ENCODE measurements at regions not wholly inside any gene's neighbourhood (a gene's known extent, or its start where the extent isn't known, plus 50 kb on each side); places are given as distances from the start of the nearest gene placed in this dataset.

DNA sequence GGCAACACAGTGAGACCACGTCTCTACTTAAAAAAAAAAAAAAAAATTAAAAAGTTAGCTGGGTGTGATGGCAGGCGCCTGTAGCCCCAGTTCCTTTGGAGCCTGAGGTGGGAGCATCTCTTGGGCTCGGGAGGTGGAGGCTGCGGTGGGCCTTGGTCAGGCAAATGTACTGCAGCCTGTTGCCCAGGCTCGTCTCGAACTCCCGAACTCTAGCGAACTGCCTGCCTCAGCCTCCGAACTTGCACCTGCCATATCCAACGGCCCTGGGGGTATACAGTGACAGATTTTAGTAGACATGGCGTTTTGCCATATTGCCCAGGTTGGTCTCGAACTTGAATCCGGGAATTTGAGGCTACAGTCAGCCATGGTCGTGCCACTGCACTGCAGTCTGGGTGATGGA lies 195.4 kb downstream of the ALG10 start:
- SMC1A ChIA-PET (ENCODE audit: uncharacterized antibody, unreplicated experiment) = interaction anchor here (1.1 to 1.4 kb wide), 2 partner anchors 93 to 95 kb away, joined by 3 to 5 read pairs; no protein-coding TSS in a partner anchor
- POLR2A ChIA-PET = no interaction called here
- no peak for ATAC-seq
- DNase-seq (ENCODE audit: low read depth, low spot score) = no peak
- Histone ChIP-seq H3K9me3 (replicated peaks; ENCODE audit: control insufficient read depth, insufficient read depth, low read length) (no peaks in the 10 kb centered on the region), H3K27ac (ENCODE audit: control insufficient read depth, insufficient read depth) (no peak overlapping the region), H3K36me3 (ENCODE audit: control insufficient read depth in 2 of 2, insufficient read depth in 2 of 2, low read length in 1 of 2) (no peaks in the 10 kb centered on the region), H4K20me1 (ENCODE audit: control insufficient read depth, insufficient read depth) (no peaks in the 10 kb centered on the region), H3K4me3 (no peak overlapping the region), H3K4me1 (ENCODE audit: control insufficient read depth, insufficient read depth, low read length) (no peaks in the 10 kb centered on the region), H3K9ac (ENCODE audit: control insufficient read depth, insufficient read depth, low read length) (no peak overlapping the region), H3K4me2 (ENCODE audit: control insufficient read depth, insufficient read depth) (no peak overlapping the region), H3K27me3 (replicated peaks in 1 of 2; ENCODE audit: control insufficient read depth in 2 of 2, insufficient read depth in 2 of 2, low read length in 1 of 2) (no peaks in the 10 kb centered on the region), H2AFZ (ENCODE audit: control insufficient read depth, low read depth, low read length) (no peak overlapping the region), H3K79me2 (ENCODE audit: control insufficient read depth, insufficient read depth, low read length) (no peaks in the 10 kb centered on the region)
- WGBS (ENCODE audit: insufficient coverage, insufficient replicate concordance, low lambda C conversion rate, missing lambda C conversion rate) = 58% methylated on average over 14 of the region's 14 CpGs
- intact Hi-C loops (cut with micrococcal nuclease; ENCODE audit: unreplicated experiment) (loop anchor here (1.0 kb wide), 2 partner anchors 94 to 183 kb away; no protein-coding TSS in a partner anchor), in situ Hi-C loops (cut with MboI) (loop anchor here (5.0 to 10.0 kb wide), 3 partner anchors 95 to 1463 kb away; partner anchors contain the start of gene YARS2)
- no TSS peak for BruUV-seq (replicated peaks)
- RAD21 ChIA-PET (ENCODE audit: unreplicated experiment) = no interaction called here
- CTCF ChIA-PET = interaction anchor here (1.2 kb wide), 1 partner anchor 95 kb away, joined by 4 read pairs; no protein-coding TSS in a partner anchor
- TF ChIP-seq MXI1 (IDR thresholded peaks at IDR 0.05; ENCODE audit: low read depth, low read length) = no peak
- no peak for FAIRE-seq

DNA sequence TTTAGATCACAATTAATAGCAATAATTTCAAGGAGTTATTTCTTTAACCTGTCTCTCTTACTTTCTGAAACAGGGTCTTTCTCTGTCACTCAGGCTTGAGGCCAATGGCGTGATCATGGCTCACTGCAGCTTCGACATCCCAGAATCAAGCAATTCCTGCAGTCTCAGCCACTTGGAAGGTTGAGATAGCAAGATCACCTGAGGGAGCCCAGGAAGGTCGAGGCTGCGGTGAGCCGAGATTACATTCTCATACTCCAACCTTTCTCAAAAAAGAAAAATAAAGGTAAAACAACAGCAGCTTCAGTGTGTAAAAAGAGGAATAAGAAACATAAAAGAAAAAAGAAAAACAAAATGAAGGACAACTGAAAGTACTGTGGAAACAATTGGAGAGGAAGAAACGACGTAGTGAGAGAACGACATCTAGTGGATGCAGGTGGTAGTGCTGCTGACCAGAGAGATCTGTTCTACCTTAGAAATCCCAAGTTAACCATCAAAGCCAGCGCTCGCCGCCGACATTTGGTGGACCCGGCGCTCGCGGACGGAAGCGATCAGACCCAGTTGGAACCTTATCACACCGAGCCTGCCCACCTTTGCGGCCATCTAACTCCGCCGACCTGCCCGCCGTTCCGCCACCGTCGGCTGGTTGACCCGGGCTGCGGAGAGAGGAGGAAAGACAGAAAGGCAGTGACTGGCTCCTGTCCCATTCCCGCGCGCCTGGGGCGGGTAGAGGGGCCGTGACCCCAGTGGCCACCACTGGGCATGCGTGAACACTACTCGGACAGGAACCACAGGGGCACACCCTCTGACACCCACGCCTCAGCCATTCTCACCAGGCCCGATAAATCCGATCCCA lies 196.1 kb downstream of the ALG10 start:
- Histone ChIP-seq H3K79me2 (ENCODE audit: control insufficient read depth, insufficient read depth, low read length) (no peaks in the 10 kb centered on the region), H3K4me3 (peak overlapping the region; percentile 36; the same call in 1 of the 2 replicates), H3K36me3 (ENCODE audit: control insufficient read depth in 2 of 2, insufficient read depth in 2 of 2, low read length in 1 of 2) (no peaks in the 10 kb centered on the region), H3K4me1 (ENCODE audit: control insufficient read depth, insufficient read depth, low read length) (no peaks in the 10 kb centered on the region), H3K4me2 (ENCODE audit: control insufficient read depth, insufficient read depth) (peak overlapping the region; percentile 17; the same call in 1 of the 2 replicates), H2AFZ (ENCODE audit: control insufficient read depth, low read depth, low read length) (peak overlapping the region; percentile 44), H4K20me1 (ENCODE audit: control insufficient read depth, insufficient read depth) (no peaks in the 10 kb centered on the region), H3K9ac (ENCODE audit: control insufficient read depth, insufficient read depth, low read length) (no peak overlapping the region), H3K9me3 (replicated peaks; ENCODE audit: control insufficient read depth, insufficient read depth, low read length) (no peaks in the 10 kb centered on the region), H3K27ac (ENCODE audit: control insufficient read depth, insufficient read depth) (no peak overlapping the region), H3K27me3 (replicated peaks in 1 of 2; ENCODE audit: control insufficient read depth in 2 of 2, insufficient read depth in 2 of 2, low read length in 1 of 2) (no peaks in the 10 kb centered on the region)
- WGBS (ENCODE audit: insufficient coverage, insufficient replicate concordance, low lambda C conversion rate, missing lambda C conversion rate) = 44% methylated on average over 33 of the region's 39 CpGs
- POLR2A ChIA-PET = no interaction called here
- in situ Hi-C loops (cut with MboI) (loop anchor here (5.0 to 10.0 kb wide), 3 partner anchors 96 to 1464 kb away; partner anchors contain the start of gene YARS2), intact Hi-C loops (cut with micrococcal nuclease; ENCODE audit: unreplicated experiment) (loop anchor here (1.0 kb wide), 2 partner anchors 95 to 184 kb away; no protein-coding TSS in a partner anchor)
- peak; percentile 1 for DNase-seq (ENCODE audit: low read depth, low spot score)
- CTCF ChIA-PET = interaction anchor here (1.2 kb wide), 1 partner anchor 96 kb away, joined by 4 read pairs; no protein-coding TSS in a partner anchor
- RAD21 ChIA-PET (ENCODE audit: unreplicated experiment) = no interaction called here
- ATAC-seq = peak; percentile 85
- SMC1A ChIA-PET (ENCODE audit: uncharacterized antibody, unreplicated experiment) = interaction anchor here (1.1 to 1.4 kb wide), 2 partner anchors 94 to 96 kb away, joined by 3 to 5 read pairs; no protein-coding TSS in a partner anchor
- no peak for FAIRE-seq
- no TSS peak for BruUV-seq (replicated peaks)
- TF ChIP-seq ZNF24 (IDR thresholded peaks at IDR 0.05) (peak; percentile 22; the same call in 1 of the 2 replicates), SUPT20H (IDR thresholded peaks at IDR 0.05; ENCODE audit: borderline replicate concordance, control insufficient read depth, low read depth, low read length) (no peak), RAD21 (IDR thresholded peaks at IDR 0.05; ENCODE audit: insufficient read depth, low read depth, low read length) (peak; percentile 70), BCL11A (IDR thresholded peaks at IDR 0.05; ENCODE audit: low read depth, low read length) (no peak), GATAD2B (conservative IDR thresholded peaks at IDR 0.05; ENCODE audit: low read depth) (no peak), SMC3 (IDR thresholded peaks at IDR 0.05; ENCODE audit: borderline replicate concordance, low read length) (peak; percentile 69; the same call in 1 of the 2 replicates), TARDBP (IDR thresholded peaks at IDR 0.05; ENCODE audit: borderline replicate concordance) (no peak)
- TF ChIP-seq, protein P1, sequence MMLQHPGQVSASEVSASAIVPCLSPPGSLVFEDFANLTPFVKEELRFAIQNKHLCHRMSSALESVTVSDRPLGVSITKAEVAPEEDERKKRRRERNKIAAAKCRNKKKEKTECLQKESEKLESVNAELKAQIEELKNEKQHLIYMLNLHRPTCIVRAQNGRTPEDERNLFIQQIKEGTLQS (IDR thresholded peaks at IDR 0.05; ENCODE audit: borderline replicate concordance, extremely low read depth, low read depth, low read length) = no peak
- TF ChIP-seq, protein P2, sequence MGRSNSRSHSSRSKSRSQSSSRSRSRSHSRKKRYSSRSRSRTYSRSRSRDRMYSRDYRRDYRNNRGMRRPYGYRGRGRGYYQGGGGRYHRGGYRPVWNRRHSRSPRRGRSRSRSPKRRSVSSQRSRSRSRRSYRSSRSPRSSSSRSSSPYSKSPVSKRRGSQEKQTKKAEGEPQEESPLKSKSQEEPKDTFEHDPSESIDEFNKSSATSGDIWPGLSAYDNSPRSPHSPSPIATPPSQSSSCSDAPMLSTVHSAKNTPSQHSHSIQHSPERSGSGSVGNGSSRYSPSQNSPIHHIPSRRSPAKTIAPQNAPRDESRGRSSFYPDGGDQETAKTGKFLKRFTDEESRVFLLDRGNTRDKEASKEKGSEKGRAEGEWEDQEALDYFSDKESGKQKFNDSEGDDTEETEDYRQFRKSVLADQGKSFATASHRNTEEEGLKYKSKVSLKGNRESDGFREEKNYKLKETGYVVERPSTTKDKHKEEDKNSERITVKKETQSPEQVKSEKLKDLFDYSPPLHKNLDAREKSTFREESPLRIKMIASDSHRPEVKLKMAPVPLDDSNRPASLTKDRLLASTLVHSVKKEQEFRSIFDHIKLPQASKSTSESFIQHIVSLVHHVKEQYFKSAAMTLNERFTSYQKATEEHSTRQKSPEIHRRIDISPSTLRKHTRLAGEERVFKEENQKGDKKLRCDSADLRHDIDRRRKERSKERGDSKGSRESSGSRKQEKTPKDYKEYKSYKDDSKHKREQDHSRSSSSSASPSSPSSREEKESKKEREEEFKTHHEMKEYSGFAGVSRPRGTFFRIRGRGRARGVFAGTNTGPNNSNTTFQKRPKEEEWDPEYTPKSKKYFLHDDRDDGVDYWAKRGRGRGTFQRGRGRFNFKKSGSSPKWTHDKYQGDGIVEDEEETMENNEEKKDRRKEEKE (IDR thresholded peaks at IDR 0.05) = no peak
